GM23338 (cell line): ENCODE measurements at regions not wholly inside any gene's neighbourhood (a gene's known extent, or its start where the extent isn't known, plus 50 kb on each side); places are given as distances from the start of the nearest gene placed in this dataset.

Source experiments
- ATAC-seq: fragments of 200-7000 bp; cut with Tn5 transposase; 3 replicates; pipeline ENCODE4 v1.9.1; 2020
- DNase-seq: peaks from one replicate; pipeline ENCODE4 v3.0.0-alpha.2; 2015; ENCODE audit warnings: low spot score
- H2AFZ ChIP-seq: fragments of 200-600 bp; sonication (generic); 2 replicates; pipeline ENCODE4 v1.8.0; 2016; ENCODE audit warnings: antibody characterized with exemption, mild to moderate bottlenecking, moderate library complexity
- H3F3A ChIP-seq: fragments of 200-600 bp; sonication (generic); replicated peaks from 2 replicates; pipeline ENCODE4 v1.8.0; 2017; ENCODE audit warnings: antibody characterized with exemption, mixed run types, low read depth
- H3K27ac ChIP-seq: fragments of 200-600 bp; sonication (generic); 2 replicates; pipeline ENCODE4 v1.6.1; 2016; ENCODE audit warnings: low read depth
- H3K27me3 ChIP-seq: fragments of 200-600 bp; sonication (generic); 2 replicates; pipeline ENCODE4 v1.8.0; 2016; ENCODE audit warnings: mild to moderate bottlenecking, mixed run types, moderate library complexity; ENCODE audit not compliant: insufficient read depth
- H3K36me3 ChIP-seq: fragments of 200-600 bp; sonication (generic); 2 replicates; pipeline ENCODE4 v1.8.0; 2016; ENCODE audit warnings: mild to moderate bottlenecking; ENCODE audit not compliant: insufficient read depth
- H3K4me1 ChIP-seq: fragments of 200-600 bp; sonication (generic); 2 replicates; pipeline ENCODE4 v1.8.0; 2016; ENCODE audit warnings: mild to moderate bottlenecking, moderate library complexity; ENCODE audit not compliant: insufficient read depth
- H3K4me2 ChIP-seq: fragments of 200-600 bp; sonication (generic); 2 replicates; pipeline ENCODE4 v1.7.1; 2017; ENCODE audit warnings: mixed run types
- H3K4me3 ChIP-seq: fragments of 200-600 bp; sonication (generic); 2 replicates; pipeline ENCODE4 v1.6.1; 2016; ENCODE audit warnings: mixed run types
- H3K79me2 ChIP-seq: fragments of 200-600 bp; sonication (generic); replicated peaks from 2 replicates; pipeline ENCODE4 v1.8.0; 2017; ENCODE audit warnings: mild to moderate bottlenecking; ENCODE audit not compliant: insufficient read depth
- H3K9me2 ChIP-seq: fragments of 200-600 bp; sonication (generic); 2 replicates; pipeline ENCODE4 v1.8.0; 2017; ENCODE audit not compliant: insufficient read depth
- H4K20me1 ChIP-seq: fragments of 200-600 bp; sonication (generic); replicated peaks from 2 replicates; pipeline ENCODE4 v1.8.0; 2017; ENCODE audit warnings: mild to moderate bottlenecking; ENCODE audit not compliant: insufficient read depth
- H3K27ac Mint-ChIP-seq: 2 replicates; pipeline ENCODE4 v1.8.0; 2020; ENCODE audit warnings: inconsistent platforms, mild to moderate bottlenecking, moderate library complexity, mixed read lengths
- H3K27me3 Mint-ChIP-seq: 3 replicates; pipeline ENCODE4 v1.8.0; 2022; ENCODE audit warnings: low read depth, mild to moderate bottlenecking, moderate library complexity, mixed read lengths, inconsistent platforms; ENCODE audit not compliant: insufficient read depth, poor library complexity
- H3K36me3 Mint-ChIP-seq: 3 replicates; pipeline ENCODE4 v1.8.0; 2021; ENCODE audit warnings: low read depth, mild to moderate bottlenecking, inconsistent platforms, moderate library complexity, mixed read lengths
- H3K4me1 Mint-ChIP-seq: 3 replicates; pipeline ENCODE4 v1.8.0; 2020; ENCODE audit warnings: mild to moderate bottlenecking, inconsistent platforms, mixed read lengths
- H3K4me3 Mint-ChIP-seq: 3 replicates; pipeline ENCODE4 v1.8.0; 2021; ENCODE audit warnings: moderate library complexity, mild to moderate bottlenecking, inconsistent platforms, mixed read lengths
- H3K9me3 Mint-ChIP-seq: 3 replicates; pipeline ENCODE4 v1.8.0; 2020; ENCODE audit warnings: moderate library complexity, mild to moderate bottlenecking, inconsistent platforms, mixed read lengths
- CREB1 ChIP-seq: fragments of 250-450 bp; sonication (Bioruptor Pico); IDR thresholded peaks from 2 replicates; pipeline ENCODE4 v1.5.0; 2020; ENCODE audit warnings: low read depth, mild to moderate bottlenecking, moderate library complexity
- EZH2 ChIP-seq: fragments of 200-600 bp; sonication (generic); IDR thresholded peaks from one replicate; pipeline ENCODE4 v1.8.0; 2017; ENCODE audit warnings: antibody characterized with exemption, mild to moderate bottlenecking, low read depth; ENCODE audit not compliant: unreplicated experiment
- EZH2phosphoT487 ChIP-seq: fragments of 200-600 bp; sonication (generic); IDR thresholded peaks from one replicate; pipeline ENCODE4 v1.8.1; 2018; ENCODE audit warnings: antibody characterized with exemption; ENCODE audit not compliant: unreplicated experiment
- JUNB ChIP-seq: IDR thresholded peaks from one replicate; pipeline ENCODE4 v1.6.1; 2016; ENCODE audit warnings: antibody characterized with exemption; ENCODE audit not compliant: unreplicated experiment
- NANOG ChIP-seq: IDR thresholded peaks from 2 replicates; pipeline ENCODE4 v1.6.1; 2016; ENCODE audit warnings: antibody characterized with exemption, borderline replicate concordance
- POLR2AphosphoS5 ChIP-seq: IDR thresholded peaks from 2 replicates; pipeline ENCODE4 v1.6.1; 2016; ENCODE audit warnings: antibody characterized with exemption, low read depth
- STAT1 ChIP-seq: IDR thresholded peaks from one replicate; pipeline ENCODE4 v1.6.1; 2016; ENCODE audit warnings: antibody characterized with exemption; ENCODE audit not compliant: unreplicated experiment
- ZNF114 ChIP-seq: fragments of 250-450 bp; sonication (Bioruptor Pico); IDR thresholded peaks from 2 replicates; pipeline ENCODE4 v1.5.0; 2020; ENCODE audit warnings: mild to moderate bottlenecking, moderate library complexity
- ZNF331 ChIP-seq: fragments of 250-450 bp; sonication (Bioruptor Pico); IDR thresholded peaks from 2 replicates; pipeline ENCODE4 v1.5.0; 2020; ENCODE audit warnings: low read depth, mild to moderate bottlenecking, moderate library complexity
- TF ChIP-seq, protein P1 (sequence below): fragments of 250-450 bp; sonication (Bioruptor Pico); IDR thresholded peaks from 2 replicates; pipeline ENCODE4 v1.5.0; 2020; ENCODE audit warnings: mild to moderate bottlenecking, moderate library complexity
- TF ChIP-seq, protein P2 (sequence below): IDR thresholded peaks from one replicate; pipeline ENCODE4 v1.6.1; 2018; ENCODE audit warnings: antibody characterized with exemption; ENCODE audit not compliant: unreplicated experiment
- TF ChIP-seq, protein P3 (sequence below), 2 experiments: fragments of 200-600 bp in 1 of 2; sonication (generic) in 1 of 2; conservative IDR thresholded peaks; 2 replicates each; pipeline versions ENCODE4 v1.5.1 to v1.6.1; 2016 to 2017; ENCODE audit warnings: antibody characterized with exemption in 2 of 2, low read depth in 2 of 2, mild to moderate bottlenecking in 2 of 2, moderate library complexity in 1 of 2
- TF ChIP-seq, protein P4 (sequence below): IDR thresholded peaks from 2 replicates; pipeline ENCODE4 v1.6.1; 2016; ENCODE audit warnings: antibody characterized with exemption

DNA sequence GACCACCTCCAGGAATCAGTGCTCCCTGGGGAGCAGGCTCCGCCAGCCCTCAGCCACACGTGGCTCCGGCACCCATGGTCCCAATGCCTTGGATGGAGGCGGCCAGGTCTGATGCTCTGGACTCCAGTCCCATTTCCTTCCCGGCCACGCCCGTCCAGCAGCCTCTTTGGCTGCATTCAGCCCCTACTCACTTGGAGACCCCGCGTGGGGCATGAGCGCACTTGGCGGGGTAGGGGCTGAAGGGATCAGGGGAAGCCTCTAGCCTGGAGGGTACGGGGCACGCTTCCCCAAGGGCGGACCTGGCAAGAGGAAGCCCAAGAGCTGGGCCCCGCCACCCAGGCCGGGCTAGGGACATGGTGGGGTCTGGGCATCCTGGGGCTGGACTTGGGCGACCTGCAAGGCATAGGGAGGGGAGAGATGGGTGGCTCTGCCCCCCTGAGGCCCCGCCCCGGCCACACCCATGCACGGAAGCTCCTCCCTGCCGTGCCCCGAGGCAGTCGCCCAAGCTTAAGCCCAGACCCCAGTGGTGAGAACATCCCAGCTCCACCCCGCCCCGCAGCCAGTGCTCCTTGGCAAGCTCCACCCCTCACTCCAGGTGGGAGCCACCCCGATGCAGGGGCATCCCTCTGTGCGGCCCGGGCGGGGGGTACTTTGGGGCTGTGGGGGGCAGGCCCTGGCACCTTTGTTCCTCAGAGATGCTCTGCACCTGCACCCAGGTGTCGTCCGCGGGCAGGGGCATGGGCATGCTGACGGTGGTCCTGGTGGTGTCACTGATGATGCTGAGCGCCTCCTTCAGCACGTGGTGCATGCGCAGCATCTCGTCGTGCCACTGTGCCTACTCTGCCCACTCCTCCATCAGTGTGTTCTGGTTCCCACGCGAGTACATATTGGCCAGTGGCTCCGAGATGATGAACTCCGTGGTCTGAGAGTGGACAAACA is 163.5 kb downstream of the GOLGA6L4 start:
- peaks cover 8% of the 10 kb centered on the region for H3K9me3 Mint-ChIP-seq
- peak; percentile 4 for DNase-seq
- no peaks in the 10 kb centered on the region for H3F3A ChIP-seq

More for the DNA sequence above, 163.5 kb downstream of the GOLGA6L4 start:
- ATAC-seq, result peak; percentile 74
- Mint-ChIP-seq H3K27me3 (peaks cover 10% of the 10 kb centered on the region), H3K4me1 (no peaks in the 10 kb centered on the region), H3K4me3 (no peak overlapping the region), H3K36me3 (peaks cover 4% of the 10 kb centered on the region; the same call in 2 of the 3 replicates), H3K27ac (no peak overlapping the region)
- Histone ChIP-seq H3K27me3 (no peaks in the 10 kb centered on the region), H3K27ac (no peak overlapping the region), H3K9me2 (no peaks in the 10 kb centered on the region), H3K79me2 (no peaks in the 10 kb centered on the region), H2AFZ (no peak overlapping the region), H3K4me3 (no peak overlapping the region), H3K4me2 (no peak overlapping the region), H4K20me1 (no peaks in the 10 kb centered on the region), H3K4me1 (no peaks in the 10 kb centered on the region), H3K36me3 (no peaks in the 10 kb centered on the region)
- TF ChIP-seq, protein P1, sequence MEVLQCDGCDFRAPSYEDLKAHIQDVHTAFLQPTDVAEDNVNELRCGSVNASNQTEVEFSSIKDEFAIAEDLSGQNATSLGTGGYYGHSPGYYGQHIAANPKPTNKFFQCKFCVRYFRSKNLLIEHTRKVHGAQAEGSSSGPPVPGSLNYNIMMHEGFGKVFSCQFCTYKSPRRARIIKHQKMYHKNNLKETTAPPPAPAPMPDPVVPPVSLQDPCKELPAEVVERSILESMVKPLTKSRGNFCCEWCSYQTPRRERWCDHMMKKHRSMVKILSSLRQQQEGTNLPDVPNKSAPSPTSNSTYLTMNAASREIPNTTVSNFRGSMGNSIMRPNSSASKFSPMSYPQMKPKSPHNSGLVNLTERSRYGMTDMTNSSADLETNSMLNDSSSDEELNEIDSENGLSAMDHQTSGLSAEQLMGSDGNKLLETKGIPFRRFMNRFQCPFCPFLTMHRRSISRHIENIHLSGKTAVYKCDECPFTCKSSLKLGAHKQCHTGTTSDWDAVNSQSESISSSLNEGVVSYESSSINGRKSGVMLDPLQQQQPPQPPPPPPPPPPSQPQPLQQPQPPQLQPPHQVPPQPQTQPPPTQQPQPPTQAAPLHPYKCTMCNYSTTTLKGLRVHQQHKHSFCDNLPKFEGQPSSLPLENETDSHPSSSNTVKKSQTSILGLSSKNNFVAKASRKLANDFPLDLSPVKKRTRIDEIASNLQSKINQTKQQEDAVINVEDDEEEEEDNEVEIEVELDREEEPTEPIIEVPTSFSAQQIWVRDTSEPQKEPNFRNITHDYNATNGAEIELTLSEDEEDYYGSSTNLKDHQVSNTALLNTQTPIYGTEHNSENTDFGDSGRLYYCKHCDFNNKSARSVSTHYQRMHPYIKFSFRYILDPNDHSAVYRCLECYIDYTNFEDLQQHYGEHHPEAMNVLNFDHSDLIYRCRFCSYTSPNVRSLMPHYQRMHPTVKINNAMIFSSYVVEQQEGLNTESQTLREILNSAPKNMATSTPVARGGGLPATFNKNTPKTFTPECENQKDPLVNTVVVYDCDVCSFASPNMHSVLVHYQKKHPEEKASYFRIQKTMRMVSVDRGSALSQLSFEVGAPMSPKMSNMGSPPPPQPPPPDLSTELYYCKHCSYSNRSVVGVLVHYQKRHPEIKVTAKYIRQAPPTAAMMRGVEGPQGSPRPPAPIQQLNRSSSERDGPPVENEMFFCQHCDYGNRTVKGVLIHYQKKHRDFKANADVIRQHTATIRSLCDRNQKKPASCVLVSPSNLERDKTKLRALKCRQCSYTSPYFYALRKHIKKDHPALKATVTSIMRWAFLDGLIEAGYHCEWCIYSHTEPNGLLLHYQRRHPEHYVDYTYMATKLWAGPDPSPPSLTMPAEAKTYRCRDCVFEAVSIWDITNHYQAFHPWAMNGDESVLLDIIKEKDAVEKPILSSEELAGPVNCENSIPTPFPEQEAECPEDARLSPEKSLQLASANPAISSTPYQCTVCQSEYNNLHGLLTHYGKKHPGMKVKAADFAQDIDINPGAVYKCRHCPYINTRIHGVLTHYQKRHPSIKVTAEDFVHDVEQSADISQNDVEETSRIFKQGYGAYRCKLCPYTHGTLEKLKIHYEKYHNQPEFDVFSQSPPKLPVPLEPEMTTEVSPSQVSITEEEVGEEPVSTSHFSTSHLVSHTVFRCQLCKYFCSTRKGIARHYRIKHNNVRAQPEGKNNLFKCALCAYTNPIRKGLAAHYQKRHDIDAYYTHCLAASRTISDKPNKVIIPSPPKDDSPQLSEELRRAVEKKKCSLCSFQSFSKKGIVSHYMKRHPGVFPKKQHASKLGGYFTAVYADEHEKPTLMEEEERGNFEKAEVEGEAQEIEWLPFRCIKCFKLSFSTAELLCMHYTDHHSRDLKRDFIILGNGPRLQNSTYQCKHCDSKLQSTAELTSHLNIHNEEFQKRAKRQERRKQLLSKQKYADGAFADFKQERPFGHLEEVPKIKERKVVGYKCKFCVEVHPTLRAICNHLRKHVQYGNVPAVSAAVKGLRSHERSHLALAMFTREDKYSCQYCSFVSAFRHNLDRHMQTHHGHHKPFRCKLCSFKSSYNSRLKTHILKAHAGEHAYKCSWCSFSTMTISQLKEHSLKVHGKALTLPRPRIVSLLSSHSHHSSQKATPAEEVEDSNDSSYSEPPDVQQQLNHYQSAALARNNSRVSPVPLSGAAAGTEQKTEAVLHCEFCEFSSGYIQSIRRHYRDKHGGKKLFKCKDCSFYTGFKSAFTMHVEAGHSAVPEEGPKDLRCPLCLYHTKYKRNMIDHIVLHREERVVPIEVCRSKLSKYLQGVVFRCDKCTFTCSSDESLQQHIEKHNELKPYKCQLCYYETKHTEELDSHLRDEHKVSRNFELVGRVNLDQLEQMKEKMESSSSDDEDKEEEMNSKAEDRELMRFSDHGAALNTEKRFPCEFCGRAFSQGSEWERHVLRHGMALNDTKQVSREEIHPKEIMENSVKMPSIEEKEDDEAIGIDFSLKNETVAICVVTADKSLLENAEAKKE (CRISPR knock-in tag), result no peak
- TF ChIP-seq ZNF331 (CRISPR knock-in tag), result no peak
- no peak for TF ChIP-seq EZH2
- no peak for TF ChIP-seq JUNB
- no peak for TF ChIP-seq EZH2phosphoT487
- TF ChIP-seq, protein P2, sequence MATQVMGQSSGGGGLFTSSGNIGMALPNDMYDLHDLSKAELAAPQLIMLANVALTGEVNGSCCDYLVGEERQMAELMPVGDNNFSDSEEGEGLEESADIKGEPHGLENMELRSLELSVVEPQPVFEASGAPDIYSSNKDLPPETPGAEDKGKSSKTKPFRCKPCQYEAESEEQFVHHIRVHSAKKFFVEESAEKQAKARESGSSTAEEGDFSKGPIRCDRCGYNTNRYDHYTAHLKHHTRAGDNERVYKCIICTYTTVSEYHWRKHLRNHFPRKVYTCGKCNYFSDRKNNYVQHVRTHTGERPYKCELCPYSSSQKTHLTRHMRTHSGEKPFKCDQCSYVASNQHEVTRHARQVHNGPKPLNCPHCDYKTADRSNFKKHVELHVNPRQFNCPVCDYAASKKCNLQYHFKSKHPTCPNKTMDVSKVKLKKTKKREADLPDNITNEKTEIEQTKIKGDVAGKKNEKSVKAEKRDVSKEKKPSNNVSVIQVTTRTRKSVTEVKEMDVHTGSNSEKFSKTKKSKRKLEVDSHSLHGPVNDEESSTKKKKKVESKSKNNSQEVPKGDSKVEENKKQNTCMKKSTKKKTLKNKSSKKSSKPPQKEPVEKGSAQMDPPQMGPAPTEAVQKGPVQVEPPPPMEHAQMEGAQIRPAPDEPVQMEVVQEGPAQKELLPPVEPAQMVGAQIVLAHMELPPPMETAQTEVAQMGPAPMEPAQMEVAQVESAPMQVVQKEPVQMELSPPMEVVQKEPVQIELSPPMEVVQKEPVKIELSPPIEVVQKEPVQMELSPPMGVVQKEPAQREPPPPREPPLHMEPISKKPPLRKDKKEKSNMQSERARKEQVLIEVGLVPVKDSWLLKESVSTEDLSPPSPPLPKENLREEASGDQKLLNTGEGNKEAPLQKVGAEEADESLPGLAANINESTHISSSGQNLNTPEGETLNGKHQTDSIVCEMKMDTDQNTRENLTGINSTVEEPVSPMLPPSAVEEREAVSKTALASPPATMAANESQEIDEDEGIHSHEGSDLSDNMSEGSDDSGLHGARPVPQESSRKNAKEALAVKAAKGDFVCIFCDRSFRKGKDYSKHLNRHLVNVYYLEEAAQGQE, result no peak
- TF ChIP-seq, protein P3, sequence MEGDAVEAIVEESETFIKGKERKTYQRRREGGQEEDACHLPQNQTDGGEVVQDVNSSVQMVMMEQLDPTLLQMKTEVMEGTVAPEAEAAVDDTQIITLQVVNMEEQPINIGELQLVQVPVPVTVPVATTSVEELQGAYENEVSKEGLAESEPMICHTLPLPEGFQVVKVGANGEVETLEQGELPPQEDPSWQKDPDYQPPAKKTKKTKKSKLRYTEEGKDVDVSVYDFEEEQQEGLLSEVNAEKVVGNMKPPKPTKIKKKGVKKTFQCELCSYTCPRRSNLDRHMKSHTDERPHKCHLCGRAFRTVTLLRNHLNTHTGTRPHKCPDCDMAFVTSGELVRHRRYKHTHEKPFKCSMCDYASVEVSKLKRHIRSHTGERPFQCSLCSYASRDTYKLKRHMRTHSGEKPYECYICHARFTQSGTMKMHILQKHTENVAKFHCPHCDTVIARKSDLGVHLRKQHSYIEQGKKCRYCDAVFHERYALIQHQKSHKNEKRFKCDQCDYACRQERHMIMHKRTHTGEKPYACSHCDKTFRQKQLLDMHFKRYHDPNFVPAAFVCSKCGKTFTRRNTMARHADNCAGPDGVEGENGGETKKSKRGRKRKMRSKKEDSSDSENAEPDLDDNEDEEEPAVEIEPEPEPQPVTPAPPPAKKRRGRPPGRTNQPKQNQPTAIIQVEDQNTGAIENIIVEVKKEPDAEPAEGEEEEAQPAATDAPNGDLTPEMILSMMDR (conservative IDR thresholded peaks at IDR 0.05; ENCODE audit: low read depth in 2 of 2), result no peak
- no peak for TF ChIP-seq NANOG
- TF ChIP-seq STAT1, result no peak
- TF ChIP-seq POLR2AphosphoS5, result no peak
- TF ChIP-seq, protein P4, sequence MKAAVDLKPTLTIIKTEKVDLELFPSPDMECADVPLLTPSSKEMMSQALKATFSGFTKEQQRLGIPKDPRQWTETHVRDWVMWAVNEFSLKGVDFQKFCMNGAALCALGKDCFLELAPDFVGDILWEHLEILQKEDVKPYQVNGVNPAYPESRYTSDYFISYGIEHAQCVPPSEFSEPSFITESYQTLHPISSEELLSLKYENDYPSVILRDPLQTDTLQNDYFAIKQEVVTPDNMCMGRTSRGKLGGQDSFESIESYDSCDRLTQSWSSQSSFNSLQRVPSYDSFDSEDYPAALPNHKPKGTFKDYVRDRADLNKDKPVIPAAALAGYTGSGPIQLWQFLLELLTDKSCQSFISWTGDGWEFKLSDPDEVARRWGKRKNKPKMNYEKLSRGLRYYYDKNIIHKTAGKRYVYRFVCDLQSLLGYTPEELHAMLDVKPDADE, result no peak
- TF ChIP-seq ZNF114, result no peak
- no peak for TF ChIP-seq CREB1 (CRISPR knock-in tag)
